Transverse colon (tissue), 4 donors: ENCODE measurements at regions not wholly inside any gene's neighbourhood (a gene's known extent, or its start where the extent isn't known, plus 50 kb on each side); places are given as distances from the start of the nearest gene placed in this dataset.

Experiments
- DNase-seq: peaks from one replicate; pipeline ENCODE4 v3.0.0-alpha.2; 2019
- H3K27ac ChIP-seq, 4 donors: fragments of 200-600 bp; sonication (generic); 2 replicates each; pipeline ENCODE4 v1.5.1; 2016 to 2018; ENCODE audit warnings: inconsistent platforms in 4 of 4
- H3K27me3 ChIP-seq: fragments of 200-600 bp; sonication (generic); 2 replicates; pipeline ENCODE4 v1.5.1; 2017; ENCODE audit warnings: inconsistent platforms
- H3K36me3 ChIP-seq, 4 donors: fragments of 200-600 bp; sonication (generic); 2 replicates each; pipeline ENCODE4 v1.5.1; 2017 to 2019; ENCODE audit warnings: inconsistent platforms in 4 of 4
- H3K4me1 ChIP-seq, 4 donors: fragments of 200-600 bp; sonication (generic); 2 replicates each; pipeline ENCODE4 v1.5.1; 2017 to 2020; ENCODE audit warnings: inconsistent platforms in 4 of 4
- H3K4me3 ChIP-seq, 4 donors: fragments of 200-600 bp; sonication (generic); 1 replicate in 1 of 4; 2 replicates in 3 of 4; pipeline versions ENCODE4 v1.5.1 to v1.6.1; 2017 to 2019; ENCODE audit warnings: inconsistent platforms in 4 of 4
- H3K9me3 ChIP-seq, 2 donors: fragments of 200-600 bp; sonication (generic); 2 replicates each; pipeline ENCODE4 v1.5.1; 2017 to 2019; ENCODE audit warnings: inconsistent platforms in 2 of 2
- CTCF ChIP-seq, 5 experiments: fragments of 200-600 bp in 3 of 5; fragments of 450-650 bp in 2 of 5; sonication (generic) in 3 of 5; IDR thresholded peaks; 1 replicate in 2 of 5; 2 replicates in 3 of 5; pipeline ENCODE4 v1.5.1; 2016 to 2017; ENCODE audit warnings: antibody characterized with exemption in 5 of 5, inconsistent platforms in 3 of 5, mild to moderate bottlenecking in 2 of 5, moderate library complexity in 1 of 5
- EP300 ChIP-seq: sonication (generic); formaldehyde crosslinking; IDR thresholded peaks from one replicate; pipeline ENCODE4 v1.6.1; 2017; ENCODE audit warnings: antibody characterized with exemption, low read depth
- POLR2A ChIP-seq: fragments of 450-650 bp; IDR thresholded peaks from one replicate; pipeline ENCODE4 v1.6.1; 2016; ENCODE audit warnings: antibody characterized with exemption, mild to moderate bottlenecking, moderate library complexity
- POLR2AphosphoS5 ChIP-seq, 3 donors: sonication (generic); formaldehyde crosslinking; IDR thresholded peaks; one replicate each; pipeline ENCODE4 v1.6.1; 2016; ENCODE audit warnings: antibody characterized with exemption in 3 of 3
- WGBS, 2 donors: methylation state at CpG; one replicate each; pipeline ENCODE4 v1.1.5; 2018; ENCODE audit warnings: low coverage in 1 of 2; 5-methylcytosine and 5-hydroxymethylcytosine counted together
- in situ Hi-C, 4 donors: fragments of 200-750 bp; cut with MboI; loops; one replicate each; pipeline versions ENCODE4 v1.15.0 to v1.15.1; 2017; ENCODE audit warnings: low sequenced_read_pairs in 3 of 4, low pct_ligation_motif_present in 1 of 4, low pct_unique_long_range_greater_than_20kb in 1 of 4
- intact Hi-C: fragments of 100-400 bp; cut with DNase I; formaldehyde crosslinking; loops from one replicate; pipeline ENCODE4 v1.15.1; 2023; ENCODE audit warnings: low total_unique reads

DNA sequence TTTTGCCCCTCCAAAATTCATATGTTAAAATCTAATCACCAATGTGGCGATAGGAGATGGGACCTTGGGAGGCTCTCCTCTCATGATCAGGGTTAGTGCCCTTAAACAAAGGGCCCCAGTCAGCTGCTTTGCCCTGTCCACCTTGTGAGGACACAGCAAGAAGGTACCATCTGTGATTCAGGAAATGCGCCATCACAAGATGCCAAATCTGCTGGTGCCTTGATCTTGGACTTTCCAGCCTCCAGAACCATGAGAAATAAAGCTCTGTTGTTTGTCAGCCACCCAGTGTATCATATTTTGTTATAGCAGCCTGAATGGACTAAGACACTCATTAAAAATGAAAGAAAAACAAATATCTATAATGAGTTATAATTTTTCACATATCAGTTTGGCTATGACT is 63.0 kb upstream of the NKD1 start:
- Histone ChIP-seq H3K4me1 (no peaks in the 10 kb centered on the region), H3K9me3 (peaks cover 3% of the 10 kb centered on the region in 2 donors), H3K27me3 (no peaks in the 10 kb centered on the region), H3K4me3 (no peak overlapping the region), H3K27ac (no peak overlapping the region), H3K36me3 (no peaks in the 10 kb centered on the region)
- WGBS, 2 donors = 84 to 95% methylated on average over 2 of the region's 2 CpGs
- in situ Hi-C loops = no loop called here
- TF ChIP-seq CTCF (IDR thresholded peaks at IDR 0.05) (no peak), EP300 (no peak), POLR2AphosphoS5 (IDR thresholded peaks at IDR 0.05) (no peak), POLR2A (no peak)
- no peak for DNase-seq
- intact Hi-C loops = no loop called here

DNA sequence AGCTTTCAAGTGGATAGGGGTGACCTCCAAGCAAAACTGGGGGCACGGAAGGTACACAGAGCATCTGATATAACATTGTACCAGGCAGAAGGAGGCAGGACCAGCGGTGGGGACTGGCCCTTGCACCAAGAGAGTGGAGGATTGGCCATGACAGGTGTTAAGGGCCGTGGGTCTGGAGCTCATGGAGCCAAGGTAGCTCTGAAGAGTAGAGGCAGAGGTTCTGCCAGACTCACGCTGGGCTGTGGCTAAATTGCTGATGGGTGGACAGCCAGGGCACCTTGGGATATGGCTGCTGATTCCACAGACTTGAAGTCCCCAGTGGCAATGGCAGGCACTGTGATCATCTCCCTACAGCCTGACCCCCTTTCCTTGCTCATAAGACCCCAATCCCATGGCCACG is 65.9 kb upstream of the NKD1 start:
- Histone ChIP-seq H3K36me3 (no peaks in the 10 kb centered on the region), H3K9me3 (peaks cover 3% of the 10 kb centered on the region in 2 donors), H3K27me3 (peaks cover 13% of the 10 kb centered on the region), H3K4me3 (no peak overlapping the region), H3K4me1 (no peaks in the 10 kb centered on the region), H3K27ac (no peak overlapping the region)
- intact Hi-C loops = no loop called here
- in situ Hi-C loops = no loop called here
- no peak for TF ChIP-seq EP300
- TF ChIP-seq POLR2A = no peak
- TF ChIP-seq POLR2AphosphoS5 (IDR thresholded peaks at IDR 0.05) = no peak
- no peak for TF ChIP-seq CTCF (IDR thresholded peaks at IDR 0.05)
- WGBS, 2 donors = 80 to 100% methylated on average over 1 to 5 of the region's 5 CpGs
- no peak for DNase-seq

DNA sequence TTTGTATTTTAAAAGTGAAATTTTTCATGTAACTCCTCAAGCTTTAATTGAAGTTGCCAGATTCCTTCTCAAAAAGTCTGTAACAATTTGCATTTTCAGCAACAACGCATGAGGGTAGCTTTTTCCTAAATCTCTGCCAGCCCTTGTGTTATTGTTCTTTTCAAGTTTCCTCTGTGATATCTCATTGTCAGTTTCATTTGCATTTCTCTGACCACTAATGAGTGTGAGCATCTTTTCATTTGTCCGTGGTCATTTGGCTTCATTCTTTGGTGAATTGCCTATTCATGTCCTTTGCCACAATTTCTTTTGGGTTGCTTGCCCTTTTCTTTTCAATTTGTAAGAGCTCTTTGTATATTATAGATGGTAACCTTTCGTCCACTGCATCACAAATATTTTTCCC is 68.0 kb upstream of the NKD1 start:
- Histone ChIP-seq H3K27me3 (peaks cover 13% of the 10 kb centered on the region), H3K9me3 (peaks cover 3% of the 10 kb centered on the region in 2 donors), H3K4me3 (no peak overlapping the region), H3K27ac (no peak overlapping the region), H3K36me3 (no peaks in the 10 kb centered on the region), H3K4me1 (no peaks in the 10 kb centered on the region)
- no peak for DNase-seq
- TF ChIP-seq POLR2AphosphoS5 (IDR thresholded peaks at IDR 0.05) (no peak), POLR2A (no peak), CTCF (IDR thresholded peaks at IDR 0.05) (no peak), EP300 (no peak)
- in situ Hi-C loops = no loop called here
- 76 to 88% methylated on average over 3 of the region's 3 CpGs for WGBS, 2 donors
- intact Hi-C loops = no loop called here

DNA sequence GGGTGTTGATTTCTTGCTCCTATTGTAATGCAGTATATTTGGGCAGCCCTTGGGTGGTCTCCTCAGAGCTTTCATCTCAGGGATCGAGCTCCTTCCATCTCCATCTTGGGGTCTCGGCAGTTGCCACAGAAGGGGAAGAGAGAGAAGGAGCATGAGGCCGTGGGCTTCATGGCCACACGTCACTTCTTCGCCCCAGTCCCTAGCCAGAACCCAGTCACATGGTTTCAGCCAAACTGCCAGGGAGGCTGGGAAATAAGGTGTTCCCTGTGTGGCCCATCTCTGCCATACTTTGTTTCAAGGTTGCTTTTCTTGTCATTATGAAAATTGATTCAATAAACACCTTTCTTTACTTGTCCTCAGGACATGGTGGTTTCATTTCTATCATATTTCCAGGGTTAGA is 68.4 kb upstream of the NKD1 start:
- TF ChIP-seq POLR2A (no peak), POLR2AphosphoS5 (IDR thresholded peaks at IDR 0.05) (no peak), CTCF (IDR thresholded peaks at IDR 0.05) (no peak), EP300 (no peak)
- 79% methylated on average over 5 of the region's 5 CpGs; no CpG with 5 or more reads in 1 of the 2 donors for WGBS, 2 donors
- no peak for DNase-seq
- Histone ChIP-seq H3K27me3 (peaks cover 13% of the 10 kb centered on the region), H3K9me3 (no peaks in the 10 kb centered on the region), H3K4me3 (no peak overlapping the region), H3K27ac (no peak overlapping the region), H3K4me1 (no peaks in the 10 kb centered on the region), H3K36me3 (no peaks in the 10 kb centered on the region)
- intact Hi-C loops = no loop called here
- in situ Hi-C loops = no loop called here
